ENCODE measurements at regions not wholly inside any gene's neighbourhood (a gene's known extent, or its start where the extent isn't known, plus 50 kb on each side); places are given as distances from the start of the nearest gene placed in this dataset.

- no peak for TF ChIP-seq CTCF (IDR thresholded peaks at IDR 0.05)
- TF ChIP-seq POLR2AphosphoS5 (IDR thresholded peaks at IDR 0.05), result no peak
- TF ChIP-seq POLR2A (IDR thresholded peaks at IDR 0.05), result no peak
Measured at GRCh38 chrX:124194199-124194598, 138.3 kb upstream of the TEX13D start.
